GM04504 (cell line): ENCODE measurements at regions not wholly inside any gene's neighbourhood (a gene's known extent, or its start where the extent isn't known, plus 50 kb on each side); places are given as distances from the start of the nearest gene placed in this dataset.

ENCODE experiments used
- DNase-seq: peaks from one replicate; pipeline ENCODE4 v3.0.0-alpha.2; 2012; ENCODE audit warnings: low read depth

DNA sequence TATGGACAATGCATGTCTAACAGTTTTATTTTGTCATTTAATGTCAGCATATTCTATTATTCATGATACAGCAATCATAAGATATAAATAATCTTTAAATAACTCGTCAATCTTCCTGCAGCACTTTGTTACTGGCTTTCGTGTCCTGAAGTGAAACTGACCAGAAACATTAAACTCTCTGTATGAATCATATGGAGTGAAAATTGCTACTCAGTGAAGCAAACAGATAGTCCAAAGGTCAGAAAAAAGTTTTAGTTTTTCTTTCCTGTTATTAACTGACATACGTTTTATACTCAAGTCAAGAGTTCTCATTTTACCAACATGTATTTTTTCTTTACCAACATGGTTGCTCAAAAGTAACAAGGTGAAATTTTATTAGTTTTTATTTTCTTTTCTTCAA lies 106.8 kb upstream of the GALNT5 start:
- DNase-seq = no peak

DNA sequence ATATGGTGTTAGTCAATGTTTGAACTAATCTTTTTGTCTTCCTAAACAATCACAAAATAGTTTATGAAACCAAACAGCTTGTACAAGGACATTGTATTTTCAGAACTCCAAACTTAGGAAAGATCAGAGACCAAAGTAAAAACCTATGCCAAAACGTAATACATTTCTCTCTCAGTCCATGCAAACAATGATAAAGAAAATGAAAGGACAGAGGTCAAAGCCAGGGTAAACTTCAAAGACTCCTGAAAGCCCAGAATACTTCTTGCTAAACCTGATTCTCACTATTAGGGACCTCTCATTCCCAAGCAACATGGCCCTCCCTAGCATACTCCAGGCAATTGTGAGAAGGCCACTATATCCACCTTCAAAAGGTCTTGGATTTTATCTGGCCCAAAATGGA lies 105.1 kb upstream of the GALNT5 start:
- no peak for DNase-seq

DNA sequence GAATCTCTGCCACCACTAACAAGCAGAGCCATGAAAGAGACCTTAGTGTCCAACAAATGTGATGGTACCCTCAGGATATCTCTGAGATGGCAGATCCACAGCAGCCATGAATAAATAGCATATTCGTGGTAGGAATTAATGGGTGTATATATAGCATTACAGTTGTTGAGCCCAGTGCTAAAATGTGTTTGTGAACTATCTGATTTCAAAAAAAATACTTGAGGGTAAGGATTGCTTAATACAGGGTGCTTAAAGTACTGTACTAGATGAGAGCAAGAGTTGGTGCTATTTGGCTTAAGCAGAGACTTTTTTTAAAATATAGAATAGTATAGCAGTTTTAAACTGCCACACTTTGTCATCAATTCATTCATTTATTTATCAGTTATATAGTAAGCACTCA lies 101.5 kb upstream of the GALNT5 start:
- DNase-seq = no peak

DNA sequence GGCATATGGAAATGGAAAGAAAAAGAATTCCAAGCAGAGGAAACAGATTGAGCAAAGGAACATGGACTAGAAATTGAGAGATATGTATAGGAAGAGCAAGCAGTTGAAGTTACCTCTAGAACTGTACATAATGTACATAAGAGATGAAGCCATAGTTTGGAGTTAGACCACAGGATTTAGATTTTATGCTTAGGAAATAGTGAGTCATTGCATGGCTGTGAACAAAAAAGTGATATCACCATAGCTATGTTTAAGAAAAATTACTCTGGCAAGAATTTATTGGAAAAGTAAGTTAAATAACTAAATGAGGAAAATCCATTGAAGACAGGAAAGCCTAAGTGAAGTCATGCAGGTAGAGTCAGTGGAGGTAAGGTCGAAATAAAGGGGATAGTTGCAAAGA lies 99.4 kb upstream of the GALNT5 start:
- no peak for DNase-seq

DNA sequence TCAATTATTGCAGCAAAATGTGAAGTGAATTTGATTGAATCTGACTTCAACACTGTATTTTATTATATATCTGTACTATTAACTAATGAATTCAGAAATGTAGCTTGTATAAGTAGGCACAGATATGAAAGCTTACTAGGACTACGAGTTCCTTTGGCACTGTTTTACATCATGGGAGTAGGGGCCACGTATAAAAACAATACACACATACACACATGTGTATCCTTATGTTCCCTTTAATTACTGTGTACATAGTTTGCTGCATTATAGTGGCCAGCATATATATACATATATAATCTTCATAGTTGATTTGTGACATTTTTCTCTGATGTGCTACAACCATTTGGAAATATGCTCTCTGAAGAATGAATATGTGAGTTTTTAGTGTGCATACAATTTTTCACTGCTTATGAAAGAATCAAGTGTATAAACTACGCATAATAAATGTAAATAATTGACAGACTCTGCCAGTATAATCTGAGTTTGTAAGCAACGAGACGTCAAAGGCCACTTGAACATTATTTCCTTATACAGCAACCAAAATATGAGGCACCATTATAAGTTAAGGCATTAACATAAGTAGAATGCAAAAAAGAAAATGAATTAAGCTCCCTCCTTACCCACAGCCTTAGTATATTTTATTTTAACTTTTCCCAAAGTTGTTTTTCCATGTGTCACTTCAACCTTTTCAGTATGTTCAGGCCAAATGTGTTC lies 98.1 kb upstream of the GALNT5 start:
- DNase-seq = no peak

DNA sequence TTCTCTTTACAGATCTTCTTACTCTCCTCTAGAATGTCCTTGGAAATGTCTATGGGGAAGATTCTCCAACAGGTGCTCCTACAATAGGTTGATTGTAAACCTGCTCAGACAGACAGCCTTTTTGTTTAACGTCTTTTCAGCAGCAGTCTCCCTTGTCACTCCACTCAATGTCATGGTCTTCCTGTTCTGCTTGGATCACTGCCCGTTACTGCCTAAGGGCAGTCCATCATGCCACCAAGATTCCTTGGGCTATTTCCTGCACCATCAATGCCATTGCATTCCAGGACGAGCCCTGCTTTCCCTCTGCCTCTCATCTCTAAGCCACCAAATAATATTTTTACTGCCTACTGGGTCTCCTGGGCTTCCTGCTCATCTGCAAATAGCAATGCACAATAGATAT lies 97.4 kb upstream of the GALNT5 start:
- DNase-seq = no peak

DNA sequence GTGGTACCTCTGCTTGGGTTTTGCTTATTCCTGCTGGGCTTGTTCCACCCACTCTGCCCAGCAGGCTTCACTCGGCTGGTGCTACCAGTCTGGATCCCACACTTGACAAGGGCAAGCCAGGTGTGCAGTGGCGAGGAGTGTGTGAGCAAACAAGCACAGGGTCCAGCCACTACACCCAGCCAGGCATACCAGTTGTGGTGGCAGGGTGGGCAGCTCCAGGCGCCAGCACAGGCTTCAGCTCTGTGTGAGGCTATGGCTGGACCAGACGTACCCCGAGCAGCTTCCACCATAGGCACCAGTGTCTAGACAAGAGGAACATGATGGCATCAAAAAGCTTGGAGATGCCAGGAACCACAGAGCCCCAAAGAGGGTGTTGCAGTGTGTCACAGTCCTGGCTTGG lies 93.1 kb upstream of the GALNT5 start:
- DNase-seq = no peak

DNA sequence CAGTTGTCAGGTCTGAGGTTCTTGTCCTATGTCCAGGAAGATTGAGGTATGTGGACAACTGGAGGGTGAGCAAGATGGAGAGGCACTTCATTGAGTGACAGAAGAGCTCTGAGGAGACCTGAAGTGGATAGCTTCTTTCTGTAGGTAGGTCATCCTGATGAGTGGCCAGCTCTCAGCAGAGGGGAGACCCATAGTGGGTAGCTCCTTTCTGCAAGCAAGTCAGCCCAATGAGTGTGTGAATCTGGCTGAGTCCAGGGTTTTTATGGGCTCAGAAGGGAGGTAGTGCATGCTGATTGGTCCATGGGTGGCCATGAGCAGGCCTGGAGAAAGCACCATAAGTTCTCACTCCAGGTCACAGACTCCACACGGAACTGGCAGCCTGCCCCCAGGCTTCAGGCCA lies 92.6 kb upstream of the GALNT5 start:
- DNase-seq = no peak

DNA sequence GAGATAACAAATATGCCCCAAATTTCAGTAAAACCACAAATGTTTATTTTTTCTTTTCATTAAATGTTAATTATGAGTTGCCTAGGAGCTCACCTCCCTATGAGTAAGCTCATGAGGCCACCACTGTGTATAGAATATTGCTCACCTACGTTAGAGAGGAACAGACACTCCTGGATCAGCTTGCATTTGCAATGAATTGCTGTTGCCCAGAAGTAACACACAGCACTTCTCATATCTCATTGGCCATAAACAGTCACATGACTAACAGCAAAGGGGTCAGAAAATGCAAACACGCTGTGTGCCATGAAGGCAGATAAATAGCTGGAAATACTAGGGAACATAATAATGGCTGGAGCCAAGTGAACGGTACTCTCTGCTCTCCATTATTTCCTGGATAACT lies 89.0 kb upstream of the GALNT5 start:
- no peak for DNase-seq

DNA sequence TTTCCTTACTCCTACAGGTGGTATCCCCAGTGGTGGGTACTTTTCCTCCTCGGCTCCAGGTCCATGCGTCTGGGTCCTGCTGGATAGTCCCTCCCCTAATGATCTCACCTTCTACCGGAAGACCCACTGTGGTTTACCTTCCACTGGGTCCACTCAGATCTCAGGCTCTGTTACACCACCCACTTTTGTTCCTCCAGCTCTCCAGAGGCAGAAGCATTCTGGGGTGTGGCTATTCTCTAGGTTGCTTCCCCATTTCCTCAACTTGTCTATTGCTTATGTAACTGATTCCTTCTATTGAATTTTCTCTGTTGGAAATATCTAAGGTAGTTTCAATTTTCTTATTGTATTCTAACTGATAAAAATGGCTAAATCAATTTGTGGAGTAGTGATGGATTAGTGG lies 87.6 kb upstream of the GALNT5 start:
- no peak for DNase-seq

DNA sequence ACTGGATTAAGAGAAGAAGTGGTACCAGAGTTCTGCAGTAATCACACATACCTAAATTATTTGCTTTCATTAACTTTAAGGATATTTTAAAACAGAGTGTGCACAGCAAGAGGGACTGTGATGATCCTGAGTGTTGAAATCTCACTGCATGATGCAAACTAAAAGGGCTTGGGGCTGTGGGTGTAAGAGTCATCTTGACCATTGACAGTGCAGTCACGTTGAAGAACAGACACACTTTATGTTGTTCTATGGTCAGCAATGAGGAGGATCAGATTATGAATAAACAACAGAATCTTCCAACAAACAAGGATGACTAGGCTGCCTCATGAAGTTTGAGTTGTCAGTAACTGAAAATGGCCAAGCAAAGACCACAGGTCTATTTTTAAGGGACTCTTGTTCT lies 87.2 kb upstream of the GALNT5 start:
- DNase-seq = no peak

DNA sequence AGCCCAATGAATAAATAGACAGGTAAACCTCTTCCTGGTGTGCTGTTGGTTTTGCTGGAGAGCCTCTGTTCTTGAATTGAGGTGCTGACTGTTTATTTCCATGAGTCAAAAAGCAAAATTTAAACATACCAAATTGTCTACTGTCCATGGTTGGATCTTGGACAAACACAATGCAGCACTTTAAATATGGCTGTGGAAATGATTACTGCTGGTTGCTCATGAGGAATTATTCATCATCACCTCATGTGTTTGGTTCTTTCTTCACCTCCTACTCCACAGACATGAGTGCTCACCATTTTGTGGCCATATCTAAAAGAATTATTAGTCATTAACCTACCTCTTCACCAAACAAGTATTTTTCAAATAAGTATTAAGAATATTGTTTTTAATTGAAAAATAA lies 85.3 kb upstream of the GALNT5 start:
- DNase-seq = no peak

DNA sequence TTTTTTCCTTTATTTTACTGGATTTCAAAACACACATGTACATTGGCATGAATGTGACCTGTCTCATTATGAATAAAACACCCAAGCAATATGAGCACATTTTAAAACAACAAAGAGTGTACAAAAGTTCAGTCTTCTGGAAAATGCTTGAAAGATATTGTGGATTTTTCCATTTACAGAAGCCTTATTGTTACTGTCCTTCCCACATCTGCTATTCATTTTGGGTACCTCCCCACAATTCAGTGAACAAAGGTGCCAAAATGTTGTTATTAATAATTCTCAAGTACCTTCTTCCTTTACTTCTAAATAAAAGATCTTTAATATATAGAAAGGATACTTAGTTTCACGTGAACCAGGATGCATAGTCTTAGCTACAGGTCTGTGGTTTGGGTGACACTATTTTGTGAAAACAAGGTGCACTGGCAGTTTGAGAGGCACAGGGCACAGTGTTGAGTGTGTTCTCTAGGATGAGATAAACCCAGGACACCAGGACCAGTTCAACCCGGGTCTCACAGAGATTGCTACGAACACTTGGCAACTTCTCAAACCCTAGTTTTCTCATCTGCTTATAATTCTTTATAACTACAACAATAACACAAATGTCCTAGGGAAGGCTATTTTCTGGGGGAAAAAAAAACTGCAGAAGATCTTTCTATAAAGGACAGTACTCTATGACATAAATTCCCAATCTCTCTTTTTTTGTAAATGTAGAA lies 84.5 kb upstream of the GALNT5 start:
- no peak for DNase-seq

DNA sequence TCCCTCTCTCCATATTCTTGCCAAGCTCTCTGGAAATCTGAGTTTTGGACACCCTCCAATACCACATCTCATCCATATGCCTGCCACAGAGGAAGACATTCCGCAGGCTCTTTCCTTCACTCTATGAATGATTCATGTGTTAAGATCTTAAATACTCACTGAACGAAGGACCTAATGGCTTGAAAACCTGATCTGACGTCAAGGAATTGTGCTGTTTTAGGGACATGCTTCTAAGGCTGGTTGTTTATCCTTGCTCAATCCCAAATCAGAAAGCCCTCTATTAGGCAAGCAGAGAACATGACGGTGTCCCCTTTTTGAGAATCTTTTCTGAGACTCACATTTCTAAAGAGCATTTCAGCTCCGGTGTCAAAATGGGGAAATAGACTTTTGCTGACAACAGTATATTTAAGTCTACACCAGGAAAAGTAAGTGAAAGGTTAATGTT lies 83.7 kb upstream of the GALNT5 start:
- peak; percentile 92 for DNase-seq

DNA sequence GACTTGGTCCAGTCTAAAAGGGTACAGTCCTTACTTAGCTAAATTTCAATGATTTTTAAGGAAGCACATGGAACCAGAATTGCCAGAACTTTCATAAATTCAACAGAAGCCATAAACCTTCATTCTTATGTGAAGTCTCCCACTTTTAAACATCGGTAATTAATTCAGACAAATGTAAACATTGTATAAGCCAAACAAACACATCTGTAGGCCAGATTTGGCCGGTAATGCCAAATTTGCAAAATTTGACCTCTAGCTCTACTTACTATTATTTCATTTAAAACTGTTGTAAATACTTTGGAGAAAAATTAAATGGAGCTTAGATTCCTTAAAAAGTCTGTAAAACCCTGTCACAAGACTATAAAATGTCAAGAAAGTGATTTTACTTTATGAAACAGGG lies 83.2 kb upstream of the GALNT5 start:
- DNase-seq = no peak

DNA sequence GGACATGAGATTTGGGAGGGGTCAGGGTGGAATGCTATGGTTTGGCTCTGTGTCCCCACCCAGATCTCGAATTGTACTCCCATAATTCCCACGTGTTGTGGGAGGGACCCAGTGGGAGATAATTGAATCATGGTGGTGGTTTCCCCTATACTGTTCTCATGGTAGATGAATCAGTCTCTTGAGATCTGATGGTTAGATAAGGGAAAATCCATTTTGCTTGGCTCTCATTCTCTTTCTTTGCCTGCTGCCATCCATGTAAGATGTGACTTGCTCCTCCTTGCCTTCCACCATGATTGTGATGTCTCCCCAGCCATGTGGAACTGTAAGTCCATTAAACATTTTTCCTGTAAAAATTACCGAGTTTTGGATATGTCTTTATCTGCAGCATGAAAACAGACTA lies 80.9 kb upstream of the GALNT5 start:
- DNase-seq = no peak

DNA sequence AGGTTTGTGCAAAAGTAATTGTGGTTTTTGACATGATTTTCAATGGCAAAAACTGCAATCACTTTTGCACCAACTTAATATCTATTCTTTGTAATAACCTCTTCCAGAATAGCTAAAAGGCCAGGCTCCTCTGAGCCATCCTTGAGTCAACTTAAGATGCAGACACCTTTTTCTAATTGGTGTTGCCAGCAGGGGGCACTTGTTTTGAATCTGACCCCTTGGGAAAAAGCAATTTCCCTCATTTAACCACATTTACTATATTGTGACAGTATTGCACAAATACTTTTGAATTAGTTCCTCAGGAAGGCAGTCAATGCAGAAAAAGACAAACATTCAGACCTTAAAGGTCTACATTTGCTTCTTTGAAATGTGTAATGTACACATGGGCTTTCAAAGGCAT lies 78.6 kb upstream of the GALNT5 start:
- no peak for DNase-seq

DNA sequence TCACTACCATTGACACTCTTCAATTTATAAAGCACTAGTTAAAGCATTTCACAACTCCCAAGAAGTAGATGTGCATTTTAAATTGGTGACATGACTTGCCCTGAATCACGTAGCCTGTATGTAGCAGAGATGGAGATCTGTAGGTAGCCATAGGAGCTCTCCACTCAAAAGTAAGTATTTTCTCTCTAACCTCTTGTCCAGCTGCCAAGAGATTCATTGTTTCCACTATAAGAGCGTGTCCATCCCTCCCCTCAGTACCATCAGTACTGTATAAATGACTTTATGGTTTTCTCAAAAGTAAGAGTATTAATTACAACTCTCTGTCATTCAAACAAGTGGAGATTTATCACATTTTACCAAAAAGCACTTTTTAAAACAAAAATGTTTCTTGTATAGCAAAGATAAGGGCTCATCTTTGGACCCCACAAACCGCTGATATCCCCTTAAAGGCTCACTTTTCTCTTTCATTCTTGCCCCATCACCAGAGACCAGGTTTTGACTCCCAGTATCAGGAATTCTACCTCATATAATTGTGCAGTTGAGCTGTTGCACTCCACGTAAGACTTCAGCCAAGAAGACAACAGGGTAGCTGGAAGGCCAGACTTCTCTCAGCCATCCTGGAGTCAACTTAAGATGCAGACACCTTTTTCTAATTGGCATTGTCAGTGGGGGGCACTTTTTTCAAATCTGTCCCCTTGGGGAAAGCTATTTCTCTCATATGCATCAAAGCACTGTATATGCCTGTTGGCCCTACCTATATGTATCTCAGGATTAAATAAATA lies 78.0 kb upstream of the GALNT5 start:
- DNase-seq = no peak

DNA sequence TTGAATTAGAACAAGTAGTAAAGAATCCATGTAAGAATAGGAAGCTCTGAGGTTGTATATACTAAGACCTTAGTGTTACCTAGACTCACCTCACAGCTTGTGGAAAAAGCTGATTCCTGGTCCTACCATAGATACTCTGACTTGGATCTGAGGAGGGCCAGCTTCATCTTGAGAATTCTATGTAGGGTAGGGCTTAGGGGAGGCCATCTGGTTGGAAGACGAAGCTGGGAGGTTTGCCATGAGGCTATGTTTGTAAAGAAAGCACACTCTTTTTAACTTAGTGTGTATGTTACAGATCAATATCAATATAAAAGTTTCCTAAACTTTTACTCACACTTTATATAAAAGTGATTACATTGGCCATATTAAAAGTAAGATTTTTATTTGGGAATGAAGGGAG lies 77.1 kb upstream of the GALNT5 start:
- DNase-seq = no peak

DNA sequence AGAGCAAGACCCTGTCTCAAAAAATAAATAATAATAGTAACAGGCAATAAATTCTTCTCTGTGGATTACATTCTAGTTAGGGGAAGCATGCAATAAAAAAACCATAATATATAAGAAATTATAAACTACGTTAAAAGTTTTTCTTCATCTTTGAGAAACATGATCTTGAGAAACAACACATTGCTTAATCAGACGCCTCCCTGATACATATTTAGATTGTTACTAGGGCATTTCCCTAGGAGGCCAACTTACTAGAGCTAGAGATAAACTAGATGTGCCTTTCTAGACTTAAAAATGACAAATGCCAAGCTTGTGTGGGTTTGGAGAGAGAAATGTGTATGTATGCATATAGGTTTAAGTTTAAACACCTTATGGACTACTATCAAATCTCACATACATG lies 76.3 kb upstream of the GALNT5 start:
- DNase-seq = no peak

DNA sequence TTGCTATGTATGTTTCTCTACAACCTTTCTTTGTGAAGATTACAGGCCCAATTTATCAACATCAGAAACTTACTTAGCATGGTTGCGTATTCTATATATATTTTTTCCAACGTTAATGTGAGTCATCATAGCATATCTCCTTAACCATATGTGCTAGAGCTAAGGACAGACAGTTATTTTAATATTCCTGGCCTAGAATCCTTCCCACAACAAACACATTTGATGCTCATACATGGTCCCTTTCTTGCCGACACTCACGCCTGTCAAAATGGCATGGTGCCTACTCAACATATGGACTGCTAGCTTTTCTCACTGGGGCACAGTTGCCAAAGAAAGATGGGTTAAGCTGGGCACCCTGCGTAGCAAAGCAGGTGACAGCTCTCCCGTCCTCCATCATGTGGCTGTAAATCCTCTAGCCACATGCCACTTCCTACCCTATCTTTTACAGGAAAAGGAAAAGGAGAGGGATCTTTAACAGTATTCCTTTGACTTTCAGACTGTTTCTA lies 75.2 kb upstream of the GALNT5 start:
- no peak for DNase-seq

DNA sequence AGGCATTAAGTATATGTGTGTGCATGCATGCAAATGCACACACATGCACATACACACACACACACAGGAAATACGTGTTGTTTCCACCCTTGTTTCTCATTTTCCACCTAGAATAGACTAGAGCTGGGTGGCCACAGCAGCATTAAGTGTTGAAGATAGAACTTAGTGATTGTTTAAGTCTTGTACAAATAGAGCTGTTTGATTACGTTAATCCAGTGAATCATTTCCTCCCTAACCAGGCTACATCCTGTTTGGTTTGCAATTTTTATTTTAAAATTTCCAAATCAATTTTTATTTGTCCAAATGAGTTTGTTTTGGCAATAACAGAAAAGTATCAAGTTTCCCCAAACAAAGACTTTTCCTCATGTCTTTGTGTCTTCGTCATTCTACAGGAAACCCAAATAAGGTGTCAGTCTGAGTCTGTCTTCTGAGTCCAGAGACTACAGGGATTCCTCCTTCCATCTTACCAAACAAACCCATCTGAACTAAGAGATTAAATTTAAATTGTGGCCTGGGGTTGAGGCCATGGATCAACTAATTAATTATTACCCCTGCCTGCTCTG lies 74.6 kb upstream of the GALNT5 start:
- DNase-seq = peak; percentile 58
